ENCODE measurements at regions not wholly inside any gene's neighbourhood (a gene's known extent, or its start where the extent isn't known, plus 50 kb on each side); places are given as distances from the start of the nearest gene placed in this dataset.
A peak's percentile ranks its signal among the peaks of the same experiment; 100 is the strongest.

DNA sequence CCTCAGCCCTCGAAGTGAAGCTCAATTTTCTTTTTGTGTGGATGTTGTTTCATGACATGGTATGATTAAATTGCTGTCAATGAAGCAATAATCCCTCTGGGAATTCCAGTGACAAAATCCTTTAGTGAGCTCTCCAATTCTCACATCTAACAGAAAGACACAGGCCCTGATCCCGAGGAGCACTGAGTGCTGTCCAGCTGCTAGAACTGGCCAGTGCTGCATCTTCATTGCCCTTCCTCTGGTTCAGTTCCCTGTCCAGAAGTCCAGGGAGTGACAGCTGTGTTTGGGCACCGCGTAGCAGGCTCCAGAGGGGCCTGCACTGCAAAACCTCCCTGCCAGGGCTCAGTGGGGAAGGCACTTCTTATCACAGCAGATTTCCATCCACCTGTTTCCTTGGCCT, 516.8 kb upstream of the ATP11B start:
- H3K4me1 ChIP-seq (ENCODE audit: control insufficient read depth, insufficient read depth, low read length) = no peaks in the 10 kb centered on the region
- TF ChIP-seq, protein P1, sequence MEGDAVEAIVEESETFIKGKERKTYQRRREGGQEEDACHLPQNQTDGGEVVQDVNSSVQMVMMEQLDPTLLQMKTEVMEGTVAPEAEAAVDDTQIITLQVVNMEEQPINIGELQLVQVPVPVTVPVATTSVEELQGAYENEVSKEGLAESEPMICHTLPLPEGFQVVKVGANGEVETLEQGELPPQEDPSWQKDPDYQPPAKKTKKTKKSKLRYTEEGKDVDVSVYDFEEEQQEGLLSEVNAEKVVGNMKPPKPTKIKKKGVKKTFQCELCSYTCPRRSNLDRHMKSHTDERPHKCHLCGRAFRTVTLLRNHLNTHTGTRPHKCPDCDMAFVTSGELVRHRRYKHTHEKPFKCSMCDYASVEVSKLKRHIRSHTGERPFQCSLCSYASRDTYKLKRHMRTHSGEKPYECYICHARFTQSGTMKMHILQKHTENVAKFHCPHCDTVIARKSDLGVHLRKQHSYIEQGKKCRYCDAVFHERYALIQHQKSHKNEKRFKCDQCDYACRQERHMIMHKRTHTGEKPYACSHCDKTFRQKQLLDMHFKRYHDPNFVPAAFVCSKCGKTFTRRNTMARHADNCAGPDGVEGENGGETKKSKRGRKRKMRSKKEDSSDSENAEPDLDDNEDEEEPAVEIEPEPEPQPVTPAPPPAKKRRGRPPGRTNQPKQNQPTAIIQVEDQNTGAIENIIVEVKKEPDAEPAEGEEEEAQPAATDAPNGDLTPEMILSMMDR (conservative IDR thresholded peaks at IDR 0.05) = no peak
- H3K9me3 ChIP-seq (ENCODE audit: control insufficient read depth, low read length) = no peaks in the 10 kb centered on the region
- H3K36me3 Mint-ChIP-seq (ENCODE audit: low read depth) = no peaks in the 10 kb centered on the region
- no peaks in the 10 kb centered on the region for H3K4me1 Mint-ChIP-seq
- no peaks in the 10 kb centered on the region for H3K27me3 Mint-ChIP-seq (ENCODE audit: insufficient read depth)
- H3K9me3 Mint-ChIP-seq = no peaks in the 10 kb centered on the region
- no peak for DNase-seq
- H3K36me3 ChIP-seq (ENCODE audit: control insufficient read depth, insufficient read depth, low read length) = no peaks in the 10 kb centered on the region
- no peak overlapping the region for H3K27ac Mint-ChIP-seq
- H3K27ac ChIP-seq (ENCODE audit: low read depth, low read length) = no peak overlapping the region
- H3K4me3 Mint-ChIP-seq = no peak overlapping the region
- WGBS, 2 experiments (ENCODE audit: insufficient coverage in 1 of 2, insufficient read length in 1 of 2) = 74 to 80% methylated on average over 1 to 4 of the region's 4 CpGs
- H3K27me3 ChIP-seq (ENCODE audit: control insufficient read depth, insufficient read depth, low read length, poor library complexity, severe bottlenecking) = no peaks in the 10 kb centered on the region
- no peak overlapping the region for H3K9ac ChIP-seq (ENCODE audit: extremely low read depth, low read length, poor library complexity, severe bottlenecking)
- H3K4me3 ChIP-seq (ENCODE audit: low read length) = no peak overlapping the region

DNA sequence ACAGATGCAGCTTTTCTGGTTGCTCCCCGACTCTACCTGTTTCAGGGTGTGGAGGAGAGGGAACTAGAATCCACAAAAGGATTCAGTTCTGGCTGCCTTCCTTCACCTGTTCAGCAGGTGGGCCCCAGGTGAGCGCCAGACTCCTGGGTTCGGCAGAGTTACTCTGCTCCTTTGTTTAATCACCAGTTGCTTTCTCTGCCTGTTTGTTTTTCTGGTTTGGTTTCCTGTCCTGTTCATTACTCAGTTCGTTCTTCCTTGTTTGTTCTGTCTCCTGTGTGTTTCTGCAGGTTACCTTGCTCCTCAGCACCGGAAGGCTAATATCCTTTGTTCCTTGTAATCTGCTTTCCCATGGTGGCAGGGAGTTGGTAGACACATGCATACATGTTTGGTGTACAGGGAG, 508.5 kb upstream of the ATP11B start:
- Mint-ChIP-seq H3K36me3 (ENCODE audit: low read depth) (no peaks in the 10 kb centered on the region), H3K4me1 (peaks cover 45% of the 10 kb centered on the region), H3K9me3 (no peaks in the 10 kb centered on the region), H3K27ac (peak overlapping the region; percentile 89), H3K4me3 (peak overlapping the region; percentile 5), H3K27me3 (ENCODE audit: insufficient read depth) (no peaks in the 10 kb centered on the region)
- H3K9ac ChIP-seq (ENCODE audit: extremely low read depth, low read length, poor library complexity, severe bottlenecking) = no peak overlapping the region
- DNase-seq = peak; percentile 84
- no peaks in the 10 kb centered on the region for H3K4me1 ChIP-seq (ENCODE audit: control insufficient read depth, insufficient read depth, low read length)
- WGBS, 2 experiments (ENCODE audit: insufficient coverage in 1 of 2, insufficient read length in 1 of 2) = 67 to 69% methylated on average over 4 to 5 of the region's 5 CpGs
- no peak overlapping the region for H3K27ac ChIP-seq (ENCODE audit: low read depth, low read length)
- TF ChIP-seq, protein P1 (conservative IDR thresholded peaks at IDR 0.05) = no peak
- H3K27me3 ChIP-seq (ENCODE audit: control insufficient read depth, insufficient read depth, low read length, poor library complexity, severe bottlenecking) = no peaks in the 10 kb centered on the region
- H3K4me3 ChIP-seq (ENCODE audit: low read length) = no peak overlapping the region
- no peaks in the 10 kb centered on the region for H3K9me3 ChIP-seq (ENCODE audit: control insufficient read depth, low read length)
- H3K36me3 ChIP-seq (ENCODE audit: control insufficient read depth, insufficient read depth, low read length) = no peaks in the 10 kb centered on the region

DNA sequence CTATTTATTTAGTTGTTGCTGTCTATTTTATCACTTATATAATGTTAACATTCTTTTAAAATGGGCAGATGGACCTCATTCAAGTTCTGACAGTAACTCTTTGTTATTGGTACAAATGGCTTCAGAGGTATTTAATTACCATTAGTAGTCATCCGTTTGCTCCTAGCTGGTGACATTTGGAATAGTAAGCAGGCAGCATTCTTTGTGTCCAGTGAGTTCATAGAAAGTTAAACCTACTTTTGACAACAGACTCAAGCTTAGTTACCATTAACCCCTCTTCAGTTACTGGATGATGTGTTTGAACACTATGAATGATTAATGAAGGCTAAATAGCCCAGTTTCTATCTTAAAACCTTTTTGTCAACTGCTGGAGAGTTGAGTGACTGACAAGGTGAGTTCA, 500.7 kb upstream of the ATP11B start:
- H3K27ac Mint-ChIP-seq = no peak overlapping the region
- no peak overlapping the region for H3K4me3 Mint-ChIP-seq
- Histone ChIP-seq H3K36me3 (ENCODE audit: control insufficient read depth, insufficient read depth, low read length) (no peaks in the 10 kb centered on the region), H3K27ac (ENCODE audit: low read depth, low read length) (no peak overlapping the region), H3K4me1 (ENCODE audit: control insufficient read depth, insufficient read depth, low read length) (no peaks in the 10 kb centered on the region), H3K9ac (ENCODE audit: extremely low read depth, low read length, poor library complexity, severe bottlenecking) (no peak overlapping the region), H3K9me3 (ENCODE audit: control insufficient read depth, low read length) (no peaks in the 10 kb centered on the region), H3K4me3 (ENCODE audit: low read length) (no peak overlapping the region), H3K27me3 (ENCODE audit: control insufficient read depth, insufficient read depth, low read length, poor library complexity, severe bottlenecking) (no peaks in the 10 kb centered on the region)
- H3K9me3 Mint-ChIP-seq = no peaks in the 10 kb centered on the region
- no peaks in the 10 kb centered on the region for H3K27me3 Mint-ChIP-seq (ENCODE audit: insufficient read depth)
- H3K36me3 Mint-ChIP-seq (ENCODE audit: low read depth) = no peaks in the 10 kb centered on the region
- DNase-seq = no peak
- peaks cover 12% of the 10 kb centered on the region for H3K4me1 Mint-ChIP-seq
- WGBS, 2 experiments (ENCODE audit: insufficient coverage in 1 of 2, insufficient read length in 1 of 2) = 86% methylated on average over 1 of the region's 1 CpG; no CpG with 5 or more reads in 1 of the 2 experiments
- TF ChIP-seq, protein P1 (conservative IDR thresholded peaks at IDR 0.05) = no peak
